ENCODE measurements at regions not wholly inside any gene's neighbourhood (a gene's known extent, or its start where the extent isn't known, plus 50 kb on each side); places are given as distances from the start of the nearest gene placed in this dataset.

GRCh38 chr9:134541097-134541747 lies 100.4 kb upstream of the COL5A1 start:
- no peak for TF ChIP-seq FOXP2 (optimal IDR thresholded peaks at IDR 0.05; ENCODE audit: borderline replicate concordance, extremely low read depth, extremely low read length, insufficient read depth)
- no peak for TF ChIP-seq SIN3A (IDR thresholded peaks at IDR 0.05; ENCODE audit: borderline replicate concordance, insufficient read depth, low read length)
- TF ChIP-seq POLR2AphosphoS5 (IDR thresholded peaks at IDR 0.05; ENCODE audit: low read depth, low read length) = no peak
- TF ChIP-seq REST (IDR thresholded peaks at IDR 0.05; ENCODE audit: insufficient read depth in 1 of 2, low read depth in 2 of 2, low read length in 2 of 2) = no peak
- no peak for TF ChIP-seq TAF1 (IDR thresholded peaks at IDR 0.05; ENCODE audit: borderline replicate concordance, insufficient read depth, low read length)

- TF ChIP-seq SIN3A (IDR thresholded peaks at IDR 0.05; ENCODE audit: borderline replicate concordance, insufficient read depth, low read length) (no peak), TAF1 (IDR thresholded peaks at IDR 0.05; ENCODE audit: borderline replicate concordance, insufficient read depth, low read length) (no peak), POLR2AphosphoS5 (IDR thresholded peaks at IDR 0.05; ENCODE audit: low read depth, low read length) (no peak), REST (IDR thresholded peaks at IDR 0.05; ENCODE audit: insufficient read depth in 1 of 2, low read depth in 2 of 2, low read length in 2 of 2) (no peak), FOXP2 (optimal IDR thresholded peaks at IDR 0.05; ENCODE audit: borderline replicate concordance, extremely low read depth, extremely low read length, insufficient read depth) (no peak)
These were observed 97.0 kb upstream of the COL5A1 start for GRCh38 chr9:134544388-134545214.

GRCh38 chr9:134545215-134545542 lies 96.4 kb upstream of the COL5A1 start:
- no peak for TF ChIP-seq TAF1 (IDR thresholded peaks at IDR 0.05; ENCODE audit: borderline replicate concordance, insufficient read depth, low read length)
- TF ChIP-seq REST (IDR thresholded peaks at IDR 0.05; ENCODE audit: insufficient read depth in 1 of 2, low read depth in 2 of 2, low read length in 2 of 2) = no peak
- TF ChIP-seq FOXP2 (optimal IDR thresholded peaks at IDR 0.05; ENCODE audit: borderline replicate concordance, extremely low read depth, extremely low read length, insufficient read depth) = no peak
- no peak for TF ChIP-seq SIN3A (IDR thresholded peaks at IDR 0.05; ENCODE audit: borderline replicate concordance, insufficient read depth, low read length)
- no peak for TF ChIP-seq POLR2AphosphoS5 (IDR thresholded peaks at IDR 0.05; ENCODE audit: low read depth, low read length)

- no peak for TF ChIP-seq SIN3A (IDR thresholded peaks at IDR 0.05; ENCODE audit: borderline replicate concordance, insufficient read depth, low read length)
- no peak for TF ChIP-seq POLR2AphosphoS5 (IDR thresholded peaks at IDR 0.05; ENCODE audit: low read depth, low read length)
- no peak for TF ChIP-seq REST (IDR thresholded peaks at IDR 0.05; ENCODE audit: insufficient read depth in 1 of 2, low read depth in 2 of 2, low read length in 2 of 2)
- TF ChIP-seq TAF1 (IDR thresholded peaks at IDR 0.05; ENCODE audit: borderline replicate concordance, insufficient read depth, low read length) = no peak
- TF ChIP-seq FOXP2 (optimal IDR thresholded peaks at IDR 0.05; ENCODE audit: borderline replicate concordance, extremely low read depth, extremely low read length, insufficient read depth) = no peak
These were observed 95.9 kb upstream of the COL5A1 start for GRCh38 chr9:134545543-134546245.

Data from PFSK-1 (cell line).